Stimulated activated CD4-positive, alpha-beta T cell treated with anti-CD3 and anti-CD28 coated beads, Interleukin-12 subunit alpha, Interleukin-12 subunit beta, amount 100 ng/mL, for 48 hours (primary cell): ENCODE measurements at regions not wholly inside any gene's neighbourhood (a gene's known extent, or its start where the extent isn't known, plus 50 kb on each side); places are given as distances from the start of the nearest gene placed in this dataset.
A peak's percentile ranks its signal among the peaks of the same experiment; 100 is the strongest.

Experiments used
- DNase-seq, 3 donors: peaks; one replicate each; pipeline ENCODE4 v3.0.0-alpha.2; 2020; ENCODE audit warnings: low read depth in 2 of 3, low spot score in 1 of 3

DNA sequence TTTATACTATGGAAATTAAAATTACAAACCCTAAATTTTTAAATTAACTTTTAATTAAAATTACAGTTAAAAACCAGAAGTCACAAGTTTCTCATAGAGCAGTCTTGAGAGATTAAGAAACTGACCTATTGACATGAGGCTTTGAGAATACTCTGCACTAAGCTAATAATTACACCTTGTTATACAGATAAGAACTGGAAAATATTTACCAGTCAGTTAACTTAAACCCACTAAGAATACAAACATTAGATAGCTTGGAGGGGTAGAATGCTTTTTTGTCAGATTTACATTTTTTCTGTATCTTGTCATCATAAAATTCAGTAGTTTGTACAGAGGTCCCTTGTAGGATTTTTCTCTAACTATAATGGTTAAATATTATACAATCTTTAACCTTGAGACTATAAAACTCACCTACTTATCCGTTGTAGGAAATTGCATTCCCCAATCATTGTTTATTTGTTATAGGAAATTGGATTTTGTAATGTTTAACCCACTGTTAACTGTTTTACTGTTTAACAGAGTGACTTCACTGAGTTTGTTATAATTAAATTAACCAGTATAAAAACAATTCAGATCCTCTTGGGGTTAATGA is 219.7 kb upstream of the PKDCC start:
- DNase-seq = no peak

DNA sequence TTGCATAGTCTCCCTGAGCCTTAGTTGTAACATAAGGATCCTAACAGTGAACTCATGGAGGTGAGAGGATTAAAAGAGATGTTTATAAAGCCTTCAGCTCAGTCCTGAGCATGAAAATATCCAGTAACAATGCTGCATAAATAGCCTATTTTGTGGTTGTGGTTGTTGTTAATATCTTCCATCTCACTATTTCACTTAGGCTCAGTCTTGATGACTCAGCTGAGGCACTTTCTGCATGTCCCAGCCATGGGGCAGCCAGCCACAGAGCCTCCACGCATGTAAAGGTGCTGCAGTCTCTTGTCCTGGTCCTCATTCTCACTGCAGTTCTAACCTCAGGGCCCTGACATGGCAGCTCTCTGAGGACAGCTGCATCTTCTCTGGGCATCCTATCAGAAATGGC is 218.8 kb upstream of the PKDCC start:
- no peak for DNase-seq

DNA sequence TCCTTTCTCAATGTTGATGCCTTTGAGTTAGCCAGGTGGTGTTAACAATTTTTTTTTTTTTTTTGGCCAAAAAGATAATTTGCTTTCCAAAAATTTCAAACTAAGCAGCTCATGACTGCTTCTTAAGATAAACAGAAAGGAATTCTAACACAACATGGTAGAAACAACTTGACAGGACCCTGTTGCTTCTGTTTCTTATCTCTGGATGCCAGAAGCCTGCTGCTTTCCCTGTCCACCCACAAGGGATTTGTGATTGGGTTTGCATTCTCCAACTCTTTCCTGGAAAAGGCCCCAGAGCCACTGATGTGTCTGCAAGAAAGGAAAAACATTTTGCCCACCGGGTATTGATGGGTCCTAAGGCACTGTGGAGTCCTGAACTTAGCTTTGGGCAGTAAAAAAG is 217.2 kb upstream of the PKDCC start:
- no peak for DNase-seq

DNA sequence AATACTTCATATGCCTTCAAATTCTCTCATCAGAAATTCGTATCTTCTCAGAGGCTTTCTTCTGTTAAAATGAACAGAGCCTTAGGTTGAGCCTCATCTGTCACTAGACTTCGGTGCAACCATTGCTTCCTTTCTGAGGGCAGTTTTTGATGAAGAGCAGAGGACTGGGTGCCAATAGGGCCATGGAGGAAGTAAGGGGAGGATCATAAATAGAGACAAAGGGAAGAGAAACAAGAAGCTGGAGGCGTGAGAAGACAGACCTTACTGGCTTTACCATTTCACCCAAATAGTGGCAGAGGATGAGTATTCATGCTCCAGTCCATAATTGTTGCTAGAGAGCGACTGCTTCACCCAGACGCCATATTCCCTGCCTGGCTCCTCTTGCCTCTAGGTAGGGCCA is 215.6 kb upstream of the PKDCC start:
- no peak for DNase-seq

- DNase-seq = no peak
These were observed 212.4 kb upstream of the PKDCC start for GRCh38 chr2:41835401-41835800.

GRCh38 chr2:41836948-41837347 is 210.9 kb upstream of the PKDCC start:
- peak in 1 of 3 donors; percentile 9 for DNase-seq

DNA sequence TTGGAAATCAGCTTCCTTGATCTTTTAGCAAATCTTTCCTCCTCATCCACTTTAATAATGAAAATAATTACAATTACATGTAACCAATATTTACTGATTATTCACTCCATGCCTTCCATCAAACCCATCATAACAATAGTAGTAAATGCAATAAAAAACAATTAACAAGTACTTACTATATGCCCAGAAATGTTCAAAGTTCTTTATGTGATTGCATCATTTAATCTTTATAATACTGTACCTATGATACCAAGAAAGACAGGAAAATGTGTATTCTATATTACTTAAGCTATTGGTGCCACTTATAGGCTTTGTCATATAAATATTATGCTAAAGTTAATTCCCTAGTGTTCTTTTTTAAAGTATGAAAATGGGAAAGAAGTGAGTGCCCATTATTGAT is 210.2 kb upstream of the PKDCC start:
- no peak for DNase-seq

GRCh38 chr2:41840702-41841551 is 206.9 kb upstream of the PKDCC start:
- peak; percentile 95 to 98 (median 96) for DNase-seq

DNA sequence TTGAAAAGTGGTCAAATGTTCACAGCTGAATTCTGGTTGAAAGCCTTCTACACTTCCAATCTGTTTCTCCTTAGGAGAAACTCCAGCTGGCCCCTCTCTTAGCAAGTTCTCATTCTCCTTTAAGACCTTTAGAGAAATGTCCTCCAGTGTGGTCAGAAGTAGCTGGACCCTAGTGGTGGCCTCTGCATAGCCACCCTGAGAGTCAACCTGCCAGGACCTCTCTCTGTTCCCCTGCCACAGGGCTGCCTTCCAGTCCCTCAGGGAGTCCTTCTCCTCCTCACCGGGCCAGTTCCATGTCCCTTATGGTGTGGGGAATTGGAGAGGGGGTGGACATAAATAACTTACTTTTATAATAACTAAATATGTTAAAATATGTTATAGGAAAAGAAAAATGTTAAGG is 200.9 kb upstream of the PKDCC start:
- no peak for DNase-seq

GRCh38 chr2:41847744-41848441 is 199.9 kb upstream of the PKDCC start:
- no peak for DNase-seq

- no peak for DNase-seq
These were observed 196.3 kb upstream of the PKDCC start for GRCh38 chr2:41851554-41851953.

DNA sequence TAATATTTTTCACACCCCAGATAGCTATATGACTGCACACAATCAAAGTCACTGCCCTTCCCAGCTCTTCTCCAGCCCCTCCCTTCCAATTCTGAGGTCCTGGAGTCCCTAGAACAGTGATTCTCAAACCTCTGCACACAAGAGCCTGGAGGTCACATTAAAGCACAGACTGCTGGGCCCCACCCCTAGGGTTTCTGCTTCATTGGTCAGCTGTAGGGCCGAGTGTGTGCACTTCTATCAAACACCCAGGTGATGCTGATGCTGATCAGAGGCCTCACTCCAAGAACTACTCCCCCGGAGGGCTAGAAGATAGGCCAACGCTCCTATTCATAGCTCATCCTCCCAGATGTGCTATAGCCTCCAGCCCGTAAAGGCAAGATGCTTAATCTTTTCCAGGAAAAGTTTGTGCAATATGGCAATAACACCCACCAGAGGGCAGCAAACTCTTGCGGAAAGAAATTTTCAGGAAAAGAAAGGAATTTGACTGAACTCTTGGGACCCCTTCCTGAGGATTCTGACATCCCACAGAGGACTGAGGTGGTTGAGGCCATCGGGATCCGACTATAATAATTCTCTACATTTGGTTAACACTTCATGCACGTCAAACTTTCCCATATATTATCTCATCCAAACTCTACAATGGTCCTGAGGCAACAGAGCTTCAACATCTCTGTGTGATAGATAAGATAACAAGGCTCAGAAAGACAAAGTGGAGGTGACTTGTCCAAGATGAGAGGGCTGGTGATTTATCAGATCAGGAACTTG is 194.2 kb upstream of the PKDCC start:
- DNase-seq = no peak

GRCh38 chr2:41854227-41854626 is 193.6 kb upstream of the PKDCC start:
- DNase-seq = peak in 1 of 3 donors; percentile 13

GRCh38 chr2:41856946-41857345 is 190.9 kb upstream of the PKDCC start:
- no peak for DNase-seq

DNA sequence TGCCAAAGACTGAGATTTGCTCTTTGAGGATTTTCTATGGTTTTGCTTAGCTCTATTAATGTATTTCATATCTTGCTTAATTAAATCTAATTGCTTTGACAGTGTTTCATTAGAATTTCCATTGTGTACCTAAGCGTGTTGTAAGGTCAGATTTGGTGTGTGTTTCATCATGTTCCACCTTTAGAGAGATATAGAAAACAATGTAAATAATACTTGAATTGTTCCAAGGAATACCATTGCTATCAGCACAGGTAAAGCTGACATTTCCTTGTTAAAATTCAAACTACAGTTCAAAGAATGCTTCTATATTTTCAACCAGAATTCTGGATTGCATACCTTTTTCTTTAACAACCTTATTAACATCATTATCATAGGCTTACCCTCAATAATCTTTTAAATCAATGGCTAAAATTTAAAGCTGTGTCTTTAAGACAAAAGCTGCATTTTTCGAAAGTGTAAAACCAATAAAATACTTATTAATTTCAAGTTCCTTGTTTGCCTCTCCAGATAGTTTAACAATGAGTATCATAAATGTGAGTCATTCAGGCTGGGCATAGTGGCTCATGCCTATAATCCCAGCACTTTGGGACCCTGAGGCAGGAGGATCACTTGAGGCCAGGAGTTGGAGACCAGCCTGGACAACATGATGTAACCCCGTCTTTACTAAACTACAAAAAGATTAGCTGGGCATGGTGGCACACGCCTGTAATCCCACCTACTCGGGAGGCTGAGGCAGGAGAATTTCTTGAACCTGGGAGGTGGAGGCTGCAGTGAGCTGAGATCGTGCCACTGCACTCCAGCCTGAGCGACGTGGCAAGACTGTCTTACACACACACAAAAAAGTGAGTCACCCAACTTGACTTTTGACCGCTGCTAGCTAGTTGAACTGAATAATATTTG is 188.0 kb upstream of the PKDCC start:
- DNase-seq = no peak

- DNase-seq = no peak
These were observed 184.8 kb upstream of the PKDCC start for GRCh38 chr2:41863062-41863461.

- DNase-seq = no peak
These were observed 182.6 kb upstream of the PKDCC start for GRCh38 chr2:41865263-41865662.

DNA sequence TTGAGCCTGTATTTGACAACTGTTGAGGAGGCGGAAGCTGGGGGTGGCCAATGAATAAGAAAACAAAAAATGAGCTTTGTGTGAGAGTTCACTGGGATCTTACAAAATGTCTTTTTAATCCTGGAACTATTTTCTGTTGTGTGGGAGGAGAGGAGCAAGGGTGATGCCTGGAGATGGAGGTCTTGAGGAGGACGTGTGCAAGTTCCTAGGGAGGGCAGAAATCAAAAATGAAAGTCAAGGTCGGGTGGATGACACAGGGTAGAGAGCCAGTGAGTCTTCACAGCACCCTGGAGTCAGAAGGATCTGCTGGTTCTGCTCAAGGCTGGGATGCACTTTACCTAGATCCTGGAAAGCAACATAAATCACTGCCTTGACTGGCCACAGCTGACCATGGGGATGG is 180.3 kb upstream of the PKDCC start:
- DNase-seq = no peak

DNA sequence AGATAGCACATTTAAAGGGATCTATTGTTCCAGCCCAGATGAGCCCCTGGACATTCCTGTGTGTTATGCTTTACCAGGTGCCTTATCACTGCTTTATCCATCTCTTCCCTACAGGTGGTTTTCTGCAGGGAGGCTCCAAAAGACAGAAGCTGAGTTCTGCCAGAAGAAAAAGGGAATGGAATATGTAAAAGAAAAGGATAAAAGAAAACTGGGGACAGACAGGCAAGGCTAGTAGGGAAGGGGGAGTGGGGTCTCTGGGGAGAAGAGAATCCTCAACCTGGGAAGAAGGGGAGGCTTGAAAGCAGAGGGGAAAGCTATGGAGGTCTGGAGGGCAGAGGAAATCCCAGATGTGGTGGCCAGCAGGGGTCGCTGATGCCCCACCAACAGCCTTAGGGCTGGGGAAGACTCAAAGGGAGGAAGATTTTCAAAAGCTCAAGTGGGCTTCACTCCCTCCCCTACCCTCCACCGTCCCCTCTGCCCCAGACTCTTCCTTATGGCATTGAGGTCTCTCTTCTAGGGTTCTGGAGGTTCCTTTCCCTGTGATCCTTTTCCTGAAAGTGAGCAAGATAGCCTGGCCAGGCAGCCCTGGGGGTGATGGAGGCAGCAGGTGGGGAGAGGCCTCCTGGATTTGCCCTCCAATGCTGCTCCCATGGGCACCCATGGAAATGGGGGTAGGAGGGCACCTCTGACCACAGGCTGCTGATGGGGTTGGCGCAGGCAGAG is 178.1 kb upstream of the PKDCC start:
- peak; percentile 46 to 73 (median 59) for DNase-seq

DNA sequence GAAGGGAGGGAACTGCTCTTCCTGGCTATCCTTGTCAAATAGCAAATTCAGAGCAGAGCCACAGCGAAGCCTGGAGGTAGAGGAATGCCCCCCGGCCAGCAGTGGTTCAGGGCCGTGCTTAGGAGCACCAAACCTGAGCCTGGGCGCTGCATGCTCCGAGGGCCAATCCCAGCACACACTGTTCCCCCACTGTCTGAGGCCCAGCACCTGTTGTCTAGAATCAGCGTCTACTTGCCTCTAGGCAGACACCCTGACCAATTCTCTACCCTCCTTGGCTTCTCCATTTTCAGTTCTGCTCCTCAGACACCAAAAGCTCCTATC is 177.6 kb upstream of the PKDCC start:
- DNase-seq = no peak
